ENCODE measurements at regions not wholly inside any gene's neighbourhood (a gene's known extent, or its start where the extent isn't known, plus 50 kb on each side); places are given as distances from the start of the nearest gene placed in this dataset.
"Not testable (repeated sequence)": the region's sequence is repeated elsewhere in the genome, so short reads cannot be mapped to it uniquely, and the experiment has no call there.

DNA sequence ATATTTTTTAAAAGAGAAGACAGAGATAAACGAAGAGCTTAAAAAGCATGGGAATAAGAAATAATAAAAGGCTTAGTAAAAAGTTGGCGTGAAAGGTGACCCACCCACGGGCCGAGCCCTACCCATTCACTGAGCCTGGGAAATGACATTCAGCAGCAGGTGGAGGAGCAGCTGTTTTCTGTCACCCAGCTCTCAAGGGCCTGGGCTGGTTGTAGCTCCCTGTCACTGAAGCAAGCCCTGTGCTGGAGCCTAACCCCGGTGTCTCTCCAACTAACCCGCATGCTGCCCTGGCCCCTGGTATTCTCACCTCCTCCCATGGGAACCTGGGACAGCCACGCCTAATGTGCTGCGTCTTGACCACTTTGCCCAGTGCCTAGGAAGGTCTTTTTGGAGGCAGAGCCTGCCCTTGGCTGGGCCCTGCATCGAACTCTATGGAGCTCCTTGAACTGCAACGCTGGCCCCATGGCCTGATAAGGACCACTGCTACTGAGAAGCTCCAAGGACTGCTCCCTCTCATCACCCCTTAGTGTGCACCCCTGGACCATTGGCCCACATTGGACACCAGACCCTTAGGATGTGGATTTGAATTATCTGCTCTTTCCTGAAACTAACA is 68.8 kb upstream of the IYD start:
- no peak for DNase-seq

DNA sequence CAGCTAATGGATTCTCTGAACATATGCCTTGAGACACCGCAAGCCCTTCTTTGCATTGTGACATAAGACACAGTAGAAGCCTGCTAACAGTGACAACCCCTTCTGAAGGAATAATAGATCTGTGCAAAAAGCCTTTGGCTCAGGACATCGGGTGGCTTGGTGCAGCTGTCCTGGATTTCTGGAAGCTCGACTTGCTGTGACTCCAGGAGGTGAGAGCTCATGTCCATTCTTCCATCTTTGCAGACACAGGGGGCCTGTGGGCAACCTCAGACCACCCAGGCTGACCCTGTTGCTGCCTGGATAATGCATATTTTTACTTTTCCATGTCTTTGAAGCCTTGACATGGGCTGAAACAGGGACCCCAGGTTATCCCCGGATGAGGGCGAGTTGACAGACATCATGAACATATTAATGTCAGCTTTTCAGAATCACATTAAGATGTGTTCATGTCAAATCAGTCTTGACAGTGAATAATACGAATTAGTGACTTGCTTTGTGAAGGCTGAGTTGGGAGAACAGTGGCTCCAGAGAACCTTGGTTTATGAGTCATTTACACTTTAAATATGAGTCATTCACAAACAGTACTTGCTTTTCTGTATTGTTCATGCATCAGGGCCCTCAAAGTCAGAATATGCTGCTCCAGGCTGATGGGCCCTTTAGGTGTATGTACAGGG is 66.8 kb upstream of the IYD start:
- DNase-seq: peak; percentile 40

DNA sequence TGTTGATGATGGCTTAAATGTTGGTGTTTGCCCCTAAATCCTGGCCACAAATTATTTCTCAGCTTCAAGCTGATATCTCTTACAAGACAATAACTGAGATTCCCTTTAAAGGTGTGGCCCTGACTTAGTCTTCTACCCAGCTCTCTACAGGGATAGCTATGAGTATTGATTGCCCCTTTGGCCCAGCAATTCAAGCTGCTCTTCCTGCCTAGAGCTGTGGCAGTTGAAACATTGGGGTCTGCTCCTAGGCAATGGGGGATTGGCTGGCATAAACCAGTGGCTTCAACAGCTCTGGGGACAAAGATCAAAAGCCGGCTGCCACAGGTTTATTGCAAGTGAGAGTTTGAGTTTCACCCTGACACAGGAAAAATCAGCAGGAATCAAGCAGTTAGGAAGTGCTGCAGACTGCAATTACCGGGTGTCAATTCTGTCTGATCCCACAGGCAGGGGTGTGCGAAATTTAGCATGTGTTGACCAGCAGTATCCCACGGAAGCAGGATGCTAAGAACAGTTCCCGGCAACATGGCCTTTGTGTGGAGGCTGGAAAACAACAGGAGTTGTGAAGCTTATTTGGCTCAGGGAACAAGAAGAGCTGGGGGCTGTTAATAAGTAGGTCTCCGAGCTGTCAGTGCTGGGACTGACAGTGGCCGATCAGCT is 66.2 kb upstream of the IYD start:
- DNase-seq: no peak

DNA sequence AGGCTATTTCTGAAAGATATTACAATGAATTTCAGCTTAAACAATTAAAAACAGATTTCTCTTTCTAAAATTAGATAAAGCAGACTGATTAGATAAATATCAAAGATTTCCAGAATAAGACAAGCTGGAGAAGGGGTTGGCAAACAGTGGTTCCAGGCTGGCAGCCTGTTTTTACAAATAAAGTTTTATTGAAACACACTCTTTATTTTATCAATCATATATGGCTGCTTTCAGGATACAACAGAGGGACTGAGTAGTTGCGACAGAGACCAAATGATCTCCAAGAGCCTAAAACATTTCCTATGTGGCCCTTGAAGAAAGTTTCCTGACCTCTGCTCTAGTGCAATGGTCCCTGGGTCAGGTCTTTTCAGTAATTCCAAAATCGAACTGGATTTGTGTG is 65.6 kb upstream of the IYD start:
- DNase-seq: no peak

DNA sequence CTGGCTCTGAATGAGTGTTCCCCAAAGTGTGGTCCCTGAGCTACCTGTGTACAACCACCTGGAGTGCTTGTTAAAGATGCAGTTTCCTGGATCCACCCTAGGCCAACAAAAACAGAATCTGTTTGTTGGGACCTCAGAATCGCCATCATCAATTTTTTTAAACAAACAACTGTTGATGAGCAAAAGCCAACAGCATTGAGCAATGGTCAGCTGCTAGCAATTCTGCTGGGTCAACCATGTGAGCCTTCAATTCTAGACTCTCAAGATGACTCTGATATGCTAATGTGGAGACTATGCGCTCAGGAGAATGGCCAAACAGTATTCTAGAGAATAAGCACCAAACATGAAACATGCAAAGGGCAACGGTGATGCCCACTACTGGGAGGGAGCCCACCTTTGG is 64.4 kb upstream of the IYD start:
- DNase-seq: peak; percentile 32

DNA sequence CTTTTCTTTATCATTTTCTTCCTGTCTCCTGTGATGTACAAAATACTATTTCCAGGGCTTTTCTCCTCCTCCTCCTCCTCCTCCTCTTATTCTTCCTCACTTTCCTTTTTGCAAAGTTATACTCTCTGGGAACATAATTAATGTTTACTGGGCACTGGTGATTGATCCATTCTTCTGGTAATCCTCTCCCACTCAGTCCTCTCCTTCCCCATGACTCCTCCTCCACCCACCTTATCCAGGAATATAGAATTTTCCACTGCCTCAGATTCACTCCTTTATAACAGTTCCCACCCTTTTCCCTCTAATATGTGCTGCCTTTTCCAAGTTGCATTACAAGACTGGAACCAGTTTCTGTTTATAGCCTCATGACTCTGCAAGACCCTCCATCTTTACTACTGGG is 62.5 kb upstream of the IYD start:
- no peak for DNase-seq

DNA sequence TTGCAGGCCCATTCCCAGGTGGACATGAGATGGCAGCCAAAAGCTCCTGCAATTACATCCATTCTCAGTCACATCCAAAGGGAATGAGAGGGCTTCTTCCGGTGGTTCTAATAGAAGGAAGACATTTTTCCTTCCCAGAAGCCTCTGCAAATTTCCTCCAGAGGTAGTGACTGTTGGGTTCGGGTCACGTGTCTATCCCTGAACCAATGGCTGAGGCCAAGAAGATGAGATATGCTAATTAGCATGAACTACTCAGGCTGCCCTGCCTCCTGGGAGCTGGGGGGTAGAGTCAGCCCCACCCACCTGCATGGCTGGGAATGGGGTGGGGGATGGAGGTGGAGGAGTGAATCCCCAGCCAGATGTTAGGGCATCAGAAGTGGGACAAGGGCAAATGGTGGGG is 61.3 kb upstream of the IYD start:
- DNase-seq: no peak

DNA sequence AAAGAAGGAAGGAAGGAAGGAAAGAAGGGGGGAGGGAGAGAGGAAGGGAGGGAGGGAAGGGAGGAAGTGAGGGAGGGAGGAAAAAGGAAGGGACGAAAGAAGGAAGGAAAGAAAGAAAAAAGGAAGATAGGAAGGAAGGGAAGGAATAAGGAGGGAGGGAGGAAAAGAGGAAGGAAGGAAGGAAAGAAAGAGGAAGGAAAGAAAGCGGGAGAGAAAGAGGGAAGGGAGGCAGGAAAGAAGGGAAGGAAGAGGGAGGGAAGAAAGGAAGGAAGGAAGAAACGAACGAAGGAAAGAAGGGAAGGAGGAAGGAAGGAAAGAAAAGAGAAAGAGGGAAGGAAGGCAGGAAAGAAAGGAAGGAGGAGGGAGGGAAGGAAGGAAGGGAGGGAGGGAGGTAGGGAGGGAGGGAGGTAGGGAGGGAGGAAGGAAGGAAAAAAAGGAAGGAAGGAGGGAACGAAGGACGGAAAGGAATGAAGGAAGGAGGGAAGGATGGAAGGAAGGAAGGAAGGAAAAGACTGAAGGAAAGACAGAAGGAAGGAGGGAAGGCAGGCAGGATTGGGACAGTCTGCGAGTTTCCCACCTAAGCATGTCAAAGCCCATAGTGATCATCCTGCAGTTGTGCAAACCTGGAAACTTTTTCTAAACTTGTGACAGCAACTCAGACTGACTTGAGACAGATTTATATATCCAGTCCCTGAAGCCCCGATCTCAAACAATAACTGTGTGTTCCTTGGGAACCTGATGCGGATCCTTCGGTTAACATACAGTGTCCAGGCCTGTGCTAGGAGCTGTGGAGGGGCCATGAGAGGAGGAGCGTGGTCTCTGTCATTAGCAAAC is 59.8 kb upstream of the IYD start:
- DNase-seq: no peak

DNA sequence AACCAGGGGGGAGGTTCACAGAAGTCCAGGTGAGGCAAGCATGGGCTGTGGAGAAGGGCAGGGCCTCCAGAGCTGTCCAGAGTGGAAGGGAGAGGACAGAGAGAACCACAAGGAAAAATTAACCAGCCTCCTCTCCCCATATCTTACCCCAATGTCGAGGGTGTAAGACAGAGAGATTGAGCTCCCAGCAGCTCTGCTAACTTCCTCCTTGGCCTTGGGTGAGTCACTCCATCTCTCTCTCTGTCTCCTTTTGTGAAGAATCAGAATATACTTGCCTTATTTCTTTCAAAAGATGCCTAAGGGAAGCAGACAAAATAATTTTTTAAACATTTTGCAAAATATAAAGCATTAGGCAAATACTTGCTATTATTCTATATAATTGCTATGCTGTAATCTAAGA is 58.3 kb upstream of the IYD start:
- peak; percentile 22 for DNase-seq

DNA sequence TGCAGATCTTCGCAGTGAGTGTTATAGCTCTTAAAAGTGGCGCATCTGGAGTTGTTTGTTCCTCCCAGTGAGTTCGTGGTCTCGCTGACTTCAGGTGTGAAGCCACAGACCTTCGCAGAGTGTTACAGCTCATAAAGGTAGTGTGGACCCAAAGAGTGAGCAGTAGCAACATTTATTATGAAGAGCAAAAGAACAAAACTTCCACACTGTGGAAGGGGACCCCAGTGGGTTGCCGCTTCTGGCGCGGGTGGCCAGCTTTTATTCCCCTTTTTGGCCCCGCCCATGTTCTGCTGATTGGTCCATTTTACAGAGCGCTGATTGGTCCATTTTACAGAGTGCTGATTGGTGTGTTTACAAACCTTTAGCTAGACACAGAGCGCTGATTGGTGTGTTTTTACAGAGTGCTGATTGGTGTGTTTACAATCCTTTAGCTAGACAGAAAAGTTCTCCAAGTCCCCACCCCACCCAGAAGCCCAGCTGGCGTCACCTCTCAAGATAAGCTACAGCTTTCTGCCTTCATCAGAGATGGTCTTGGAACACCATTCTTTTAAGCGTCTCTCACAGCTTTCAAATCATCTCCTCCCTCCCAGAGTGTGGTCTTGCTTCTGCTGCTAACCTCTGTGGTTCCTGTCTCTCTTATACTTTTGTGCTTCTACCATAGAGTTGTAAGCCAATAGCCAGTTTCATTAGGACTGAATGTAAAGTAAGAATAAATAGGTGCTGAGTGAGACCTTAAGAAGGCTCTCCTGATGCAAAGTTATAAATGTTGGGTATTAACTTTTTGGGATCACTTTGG is 57.5 kb upstream of the IYD start:
- DNase-seq: not testable (repeated sequence)

DNA sequence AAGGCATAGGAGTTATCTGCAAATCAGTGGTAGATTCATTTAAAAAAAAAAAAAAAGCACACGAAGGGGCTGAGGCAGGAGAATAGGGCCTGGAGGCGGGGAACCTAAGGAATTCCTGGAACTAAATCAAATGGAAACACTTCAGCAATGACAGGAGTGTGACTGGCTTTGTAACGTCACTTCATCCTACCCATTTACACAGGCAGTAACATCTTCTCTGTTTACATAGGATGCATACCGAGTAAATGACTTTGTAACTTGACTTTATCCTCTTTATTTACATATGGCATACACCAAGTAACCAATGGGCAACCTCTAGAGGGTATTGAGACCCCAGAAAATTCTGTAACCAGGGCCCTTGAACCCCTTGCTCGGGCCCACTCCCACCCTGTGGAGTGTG is 56.4 kb upstream of the IYD start:
- DNase-seq: no peak

DNA sequence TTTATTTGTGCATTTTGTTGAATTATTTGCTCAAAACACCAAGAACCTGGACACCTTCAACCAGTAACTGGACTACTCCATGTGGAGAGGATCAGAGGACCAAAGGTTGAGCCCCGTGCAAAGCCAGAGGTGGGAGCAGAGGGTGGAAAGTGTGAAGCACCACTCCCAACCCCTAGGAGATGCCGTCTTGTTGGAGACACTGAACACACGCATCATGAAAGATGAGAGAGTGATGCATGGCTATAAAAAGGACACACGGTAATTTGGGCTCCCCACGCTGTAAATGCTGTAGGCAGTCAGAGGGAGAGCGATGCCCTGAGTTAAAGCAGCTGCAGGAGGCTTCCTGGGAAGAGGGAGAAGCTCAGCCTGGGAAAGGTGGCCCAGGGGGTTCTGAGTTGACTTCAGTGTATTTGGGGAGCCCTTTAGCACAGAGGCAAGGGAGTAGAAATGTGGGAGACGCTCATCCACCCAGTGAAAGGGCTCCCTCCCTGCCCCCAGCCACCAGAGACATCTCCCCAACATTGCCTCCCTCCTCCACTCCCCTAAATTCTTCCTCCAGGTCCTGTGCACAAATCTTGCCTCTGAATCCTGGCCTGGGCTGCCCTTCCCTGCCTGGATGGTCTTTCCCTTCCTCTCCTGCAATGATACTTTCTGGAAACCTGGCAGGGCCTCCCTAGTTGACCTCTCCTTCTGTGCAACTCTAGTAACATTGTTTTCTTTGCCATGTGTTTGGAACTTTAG is 55.8 kb upstream of the IYD start:
- no peak for DNase-seq

DNA sequence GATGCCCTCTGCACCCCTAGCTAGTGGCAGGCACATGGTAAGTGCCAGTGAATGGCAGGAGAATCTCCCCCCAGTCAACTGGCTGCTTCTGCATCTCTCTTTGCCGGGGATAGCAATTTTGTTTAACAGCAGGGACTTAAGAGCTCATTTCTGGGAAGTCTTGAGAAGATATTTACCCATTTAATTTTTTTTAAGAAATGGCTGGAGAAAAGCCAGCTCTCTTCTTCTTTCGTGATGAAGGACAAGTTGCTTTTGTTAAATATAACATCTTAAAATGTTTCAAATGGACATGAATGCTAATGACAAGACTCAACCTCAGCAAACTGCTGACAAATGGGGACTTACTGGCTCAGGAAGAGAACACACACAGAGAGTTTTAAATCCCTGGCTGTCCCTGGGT is 55.0 kb upstream of the IYD start:
- no peak for DNase-seq

DNA sequence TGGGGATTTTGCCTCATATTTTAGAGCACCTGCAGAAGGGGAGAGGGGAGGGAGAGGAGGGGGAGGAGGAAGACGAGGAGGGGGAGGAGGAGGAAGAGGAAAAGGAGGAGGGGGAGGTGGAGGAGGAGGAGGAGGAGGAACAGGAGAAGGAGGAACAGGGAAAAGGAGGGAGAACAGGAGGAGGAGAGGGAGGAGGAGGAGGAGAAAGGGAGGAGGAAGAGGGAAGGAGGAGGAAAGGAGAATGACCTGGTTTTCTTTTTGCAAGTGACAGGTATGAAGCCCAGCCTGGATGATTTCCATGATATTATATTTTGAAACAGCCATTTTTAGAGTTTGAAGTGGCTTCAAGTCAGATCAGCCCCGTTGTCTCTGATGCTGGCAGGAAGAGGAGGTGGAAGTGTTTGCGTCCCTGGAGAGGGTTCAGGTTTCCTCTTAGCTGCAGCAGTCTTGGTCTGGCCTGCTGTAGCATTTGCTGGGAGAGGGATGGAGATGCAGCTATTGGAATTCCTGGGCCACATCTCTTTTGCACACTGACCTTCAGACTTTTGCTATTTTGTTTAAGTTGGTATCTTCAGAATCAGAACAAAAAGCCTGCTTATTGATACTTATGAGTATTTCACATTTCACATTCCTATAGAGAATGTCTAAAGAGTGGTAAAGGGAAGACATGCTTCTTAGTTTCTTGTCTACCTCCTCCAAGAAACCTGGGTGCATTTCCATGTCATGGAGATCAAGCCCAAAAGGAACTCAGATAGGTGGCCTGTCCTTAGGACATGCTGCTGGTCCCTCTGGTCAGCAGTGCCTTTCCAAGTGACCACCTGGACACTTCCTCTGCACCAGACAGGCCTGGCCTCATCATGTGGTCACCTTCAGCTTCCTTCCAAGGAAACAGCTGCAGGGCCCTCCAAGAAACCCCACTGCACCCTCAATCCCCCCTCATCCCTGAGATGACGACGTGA is 54.3 kb upstream of the IYD start:
- DNase-seq: no peak

DNA sequence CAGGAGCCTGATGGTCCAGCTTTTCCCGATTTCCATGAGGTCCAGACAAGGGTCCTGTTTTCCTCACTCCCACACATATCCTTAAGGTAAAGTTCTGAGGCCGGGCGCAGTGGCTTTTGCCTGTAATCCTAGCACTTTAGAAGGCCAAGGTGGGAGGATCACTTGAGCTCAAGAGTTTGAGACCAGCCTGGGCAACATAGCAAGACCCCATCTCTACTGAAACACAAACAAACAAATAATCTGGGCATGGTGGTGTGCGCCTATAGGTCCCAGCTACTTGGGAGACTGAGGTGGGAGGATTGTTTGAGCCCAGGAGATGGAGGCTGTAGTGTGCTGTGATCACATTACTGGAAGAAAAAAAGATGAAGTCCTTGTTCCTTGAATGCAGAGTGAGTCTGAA is 53.2 kb upstream of the IYD start:
- DNase-seq: no peak

DNA sequence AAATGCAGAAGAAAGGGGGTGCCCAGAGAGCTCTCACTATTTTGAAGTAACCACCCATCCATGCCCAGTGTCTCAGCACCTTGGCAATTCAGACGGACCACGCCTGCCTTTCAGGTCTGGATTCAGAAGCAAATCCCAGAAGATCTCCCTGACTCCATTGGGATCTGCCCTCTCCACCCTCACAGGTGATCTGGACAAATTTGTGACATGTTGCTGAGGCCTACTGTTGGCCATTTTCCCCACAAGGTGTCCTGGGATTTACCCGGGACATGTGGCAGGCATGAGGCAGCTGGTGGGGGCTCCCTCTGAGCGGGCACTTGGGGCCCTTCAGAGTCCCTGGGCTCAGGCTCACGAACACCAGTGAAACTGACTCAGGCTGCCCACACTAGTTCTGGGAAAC is 51.9 kb upstream of the IYD start:
- DNase-seq: no peak

All from suppressor macrophage treated with lipopolysaccharide for 4 hours (primary cell).